Testis (tissue), 2 donors: ENCODE measurements at regions not wholly inside any gene's neighbourhood (a gene's known extent, or its start where the extent isn't known, plus 50 kb on each side); places are given as distances from the start of the nearest gene placed in this dataset.

Experiments used
- DNase-seq: peaks from one replicate; pipeline ENCODE4 v3.0.0-alpha.2; 2019
- H3K27ac ChIP-seq, 2 donors: fragments of 200-600 bp; sonication (generic); one replicate each; pipeline ENCODE4 v1.5.1; 2019
- H3K27me3 ChIP-seq: fragments of 200-600 bp; sonication (generic); one replicate; pipeline ENCODE4 v1.5.1; 2019
- H3K36me3 ChIP-seq: fragments of 200-600 bp; sonication (generic); one replicate; pipeline ENCODE4 v1.5.1; 2017; ENCODE audit warnings: low read depth; ENCODE audit errors: missing control alignments
- H3K4me1 ChIP-seq: fragments of 200-600 bp; sonication (generic); one replicate; pipeline ENCODE4 v1.5.1; 2019
- H3K4me3 ChIP-seq, 2 donors: fragments of 200-600 bp; sonication (generic); one replicate each; pipeline ENCODE4 v1.5.1; 2017 to 2019
- H3K9me3 ChIP-seq: fragments of 200-600 bp; sonication (generic); one replicate; pipeline ENCODE4 v1.5.1; 2017
- CTCF ChIP-seq, 3 experiments: fragments of 450-650 bp in 2 of 3; fragments of 200-600 bp in 1 of 3; sonication (generic) in 1 of 3; IDR thresholded peaks; one replicate each; pipeline ENCODE4 v1.5.1; 2016 to 2019; ENCODE audit warnings: antibody characterized with exemption in 3 of 3, mild to moderate bottlenecking in 2 of 3, moderate library complexity in 1 of 3
- POLR2A ChIP-seq: fragments of 450-650 bp; IDR thresholded peaks from one replicate; pipeline ENCODE4 v1.6.1; 2017; ENCODE audit warnings: antibody characterized with exemption, mild to moderate bottlenecking, moderate library complexity
- WGBS, 2 donors: methylation state at CpG; one replicate each; pipeline ENCODE4 v1.1.5; 2018; 5-methylcytosine and 5-hydroxymethylcytosine counted together
- intact Hi-C: fragments of 100-400 bp; cut with DNase I; formaldehyde crosslinking; loops from one replicate; pipeline ENCODE4 v1.15.1; 2023; ENCODE audit warnings: low total_unique reads

GRCh38 chr2:220959391-220959802 lies 612.7 kb downstream of the EPHA4 start:
- DNase-seq, result no peak
- H3K4me3 ChIP-seq, result no peak overlapping the region
- TF ChIP-seq CTCF (IDR thresholded peaks at IDR 0.05) (no peak), POLR2A (no peak)
- H3K36me3 ChIP-seq, result no peaks in the 10 kb centered on the region
- 47 to 56% methylated on average over 1 of the region's 1 CpG for WGBS, 2 donors
- H3K9me3 ChIP-seq, result no peaks in the 10 kb centered on the region
- no peak overlapping the region for H3K27ac ChIP-seq
- intact Hi-C loops, result no loop called here
- H3K4me1 ChIP-seq, result no peaks in the 10 kb centered on the region
- no peaks in the 10 kb centered on the region for H3K27me3 ChIP-seq

- Histone ChIP-seq H3K9me3 (no peaks in the 10 kb centered on the region), H3K27ac (no peak overlapping the region), H3K27me3 (no peaks in the 10 kb centered on the region), H3K36me3 (no peaks in the 10 kb centered on the region), H3K4me1 (no peaks in the 10 kb centered on the region), H3K4me3 (no peak overlapping the region)
- TF ChIP-seq POLR2A (no peak), CTCF (IDR thresholded peaks at IDR 0.05) (no peak)
- intact Hi-C loops, result no loop called here
- 81 to 83% methylated on average over 2 of the region's 2 CpGs for WGBS, 2 donors
- no peak for DNase-seq
Observed at GRCh38 chr2:220961143-220961860, 610.8 kb downstream of the EPHA4 start.

DNA sequence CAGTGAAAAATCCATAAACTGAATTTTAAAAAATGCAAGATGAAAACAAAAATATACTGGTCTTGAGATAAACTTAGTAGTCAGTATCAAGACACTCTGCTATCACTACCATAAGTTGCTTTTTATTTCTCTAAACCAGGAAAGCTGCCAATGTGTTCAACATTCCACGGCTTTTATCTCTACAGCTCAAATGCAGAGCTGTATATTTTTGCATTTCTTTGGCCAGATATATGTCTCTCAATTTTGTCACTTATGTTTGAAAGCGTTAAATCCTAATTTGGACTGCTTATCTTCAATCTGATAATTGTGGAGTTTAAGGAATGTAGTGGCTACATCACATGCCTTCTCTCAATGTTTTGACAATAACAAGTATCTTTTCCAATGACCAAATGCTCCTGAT lies 609.5 kb downstream of the EPHA4 start:
- Histone ChIP-seq H3K4me1 (no peaks in the 10 kb centered on the region), H3K27ac (no peak overlapping the region), H3K27me3 (no peaks in the 10 kb centered on the region), H3K9me3 (no peaks in the 10 kb centered on the region), H3K36me3 (no peaks in the 10 kb centered on the region), H3K4me3 (no peak overlapping the region)
- intact Hi-C loops, result no loop called here
- TF ChIP-seq POLR2A (no peak), CTCF (IDR thresholded peaks at IDR 0.05) (no peak)
- no peak for DNase-seq
- WGBS, 2 donors, result 43 to 45% methylated on average over 2 of the region's 2 CpGs

GRCh38 chr2:220963076-220963475 lies 609.0 kb downstream of the EPHA4 start:
- no peak overlapping the region for H3K27ac ChIP-seq
- H3K4me1 ChIP-seq, result no peaks in the 10 kb centered on the region
- no peaks in the 10 kb centered on the region for H3K9me3 ChIP-seq
- H3K36me3 ChIP-seq, result no peaks in the 10 kb centered on the region
- intact Hi-C loops, result no loop called here
- no peaks in the 10 kb centered on the region for H3K27me3 ChIP-seq
- no peak for TF ChIP-seq POLR2A
- H3K4me3 ChIP-seq, result no peak overlapping the region
- no peak for DNase-seq

DNA sequence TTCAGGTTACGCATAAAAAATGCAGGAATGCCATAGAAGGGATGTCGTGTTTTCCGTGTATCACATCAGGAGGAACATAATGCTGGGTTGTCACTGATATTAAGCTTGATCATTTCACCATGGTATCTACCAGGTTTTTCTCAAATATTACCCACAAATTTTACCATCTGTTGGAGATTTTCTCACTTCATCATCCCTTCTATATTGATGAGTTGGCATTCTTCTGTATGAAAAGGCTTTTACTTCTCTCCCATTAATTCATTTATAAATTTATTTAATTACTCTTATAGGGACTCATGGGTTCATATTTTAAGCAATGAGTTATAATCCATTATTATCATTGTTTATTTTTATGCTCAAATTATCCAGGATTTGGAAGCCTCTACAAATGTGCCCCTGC lies 608.2 kb downstream of the EPHA4 start:
- intact Hi-C loops, result no loop called here
- no peak overlapping the region for H3K27ac ChIP-seq
- no peak for DNase-seq
- H3K27me3 ChIP-seq, result no peaks in the 10 kb centered on the region
- no peaks in the 10 kb centered on the region for H3K4me1 ChIP-seq
- no peaks in the 10 kb centered on the region for H3K36me3 ChIP-seq
- H3K4me3 ChIP-seq, result no peak overlapping the region
- TF ChIP-seq POLR2A, result no peak
- no peak for TF ChIP-seq CTCF (IDR thresholded peaks at IDR 0.05)
- WGBS, 2 donors, result 95 to 96% methylated on average over 3 of the region's 3 CpGs
- H3K9me3 ChIP-seq, result no peaks in the 10 kb centered on the region
